Heart left ventricle (tissue), 16 donors: ENCODE measurements at regions not wholly inside any gene's neighbourhood (a gene's known extent, or its start where the extent isn't known, plus 50 kb on each side); places are given as distances from the start of the nearest gene placed in this dataset.

Experiments
- ATAC-seq, 4 donors: fragments of 200-7000 bp; cut with Tn5 transposase; one replicate each; pipeline ENCODE4 v1.9.1; 2020 to 2022; ENCODE audit warnings: moderate library complexity in 4 of 4, mild to moderate bottlenecking in 3 of 4, moderate number of reproducible peaks in 1 of 4
- DNase-seq, 5 donors: peaks; one replicate each; pipeline ENCODE4 v3.0.0-alpha.2; 2020
- H3K27ac ChIP-seq, 12 donors: fragments of 200-600 bp; sonication (generic) in 4 of 12; one replicate each; pipeline versions ENCODE4 v1.5.0 to v1.8.0; 2016 to 2022; ENCODE audit warnings: mild to moderate bottlenecking in 2 of 12
- H3K27me3 ChIP-seq, 9 donors: fragments of 200-600 bp; sonication (generic) in 2 of 9; one replicate each; pipeline versions ENCODE4 v1.5.1 to v1.8.0; 2016 to 2022; ENCODE audit warnings: mild to moderate bottlenecking in 3 of 9
- H3K36me3 ChIP-seq, 9 donors: fragments of 200-600 bp; sonication (generic) in 2 of 9; one replicate each; pipeline versions ENCODE4 v1.5.0 to v1.8.0; 2018 to 2022; ENCODE audit warnings: mild to moderate bottlenecking in 2 of 9
- H3K4me1 ChIP-seq, 12 donors: fragments of 200-600 bp; sonication (generic) in 4 of 12; one replicate each; pipeline versions ENCODE4 v1.5.0 to v1.8.0; 2016 to 2022; ENCODE audit warnings: mild to moderate bottlenecking in 3 of 12
- H3K4me3 ChIP-seq, 12 donors: fragments of 200-600 bp; sonication (generic) in 4 of 12; one replicate each; pipeline versions ENCODE4 v1.5.0 to v1.8.0; 2017 to 2022; ENCODE audit warnings: mild to moderate bottlenecking in 9 of 12, moderate library complexity in 4 of 12
- H3K9me3 ChIP-seq, 12 donors: fragments of 200-600 bp; sonication (generic) in 4 of 12; one replicate each; pipeline versions ENCODE4 v1.5.0 to v1.8.0; 2016 to 2022; ENCODE audit warnings: mild to moderate bottlenecking in 1 of 12
- POLR2A ChIP-seq, 2 donors: fragments of 450-650 bp; IDR thresholded peaks; one replicate each; pipeline ENCODE4 v1.6.1; 2017; ENCODE audit warnings: antibody characterized with exemption in 2 of 2, mild to moderate bottlenecking in 2 of 2, moderate library complexity in 2 of 2
- WGBS, 4 donors: extraction: QIAGEN DNeasy Blood & Tissue Kit in 2 of 4; methylation state at CpG; one replicate each; pipeline versions ENCODE4 v1.1.5 to v1.1.7; 2013 to 2018; 5-methylcytosine and 5-hydroxymethylcytosine counted together
- intact Hi-C, 10 donors: fragments of 100-400 bp; cut with DNase I; formaldehyde crosslinking; loops; one replicate each; pipeline versions ENCODE4 v1.11.1 to v1.14.2; 2022
- TF ChIP-seq, protein P1 (sequence below), 12 donors: fragments of 200-600 bp; sonication (generic) in 4 of 12; IDR thresholded peaks; one replicate each; pipeline versions ENCODE4 v1.5.0 to v1.8.0; 2018 to 2022; ENCODE audit warnings: antibody characterized with exemption in 12 of 12, mild to moderate bottlenecking in 5 of 12
- donor health status: ischemic (EF 13 %, LVEDD 7.1; RV severe dilation, severe dysfunction).
- donor health status: healthy with polysubstance abuse.
- donor health status: DM: no; HTN: yes; CAD: no.
- donor health status: DM: no; HTN: no; CAD: no.
- donor health status: ischemic (EF 25% LVEDD 6.9; RV normal size, moderate dysfunction).
- donor health status: ischemic (EF 25% LVEDD 5.7; RV mildly dilated, moderate dysfunction).
- donor health status: healthy.
- donor health status: DM: yes; HTN: yes; CAD: no.
- donor health status: ischemic (EF 35%, LVEDD 5.7; RV mildly dilated, moderate dysfunction).
- donor health status: nonischemic (EF 11% LVEDD 7.7; RV severe dilation, severe dysfunction).
- donor health status: DM: yes; HTN: yes; CAD: no.
- donor health status: PGD.
- donor health status: ischemic (EF 29% LVEDD 5.4; RV normal size, mild dysfunction).
- donor health status: nonischemic (EF 23%, LVEDD 6.1; RV moderate dilation, normal function).

DNA sequence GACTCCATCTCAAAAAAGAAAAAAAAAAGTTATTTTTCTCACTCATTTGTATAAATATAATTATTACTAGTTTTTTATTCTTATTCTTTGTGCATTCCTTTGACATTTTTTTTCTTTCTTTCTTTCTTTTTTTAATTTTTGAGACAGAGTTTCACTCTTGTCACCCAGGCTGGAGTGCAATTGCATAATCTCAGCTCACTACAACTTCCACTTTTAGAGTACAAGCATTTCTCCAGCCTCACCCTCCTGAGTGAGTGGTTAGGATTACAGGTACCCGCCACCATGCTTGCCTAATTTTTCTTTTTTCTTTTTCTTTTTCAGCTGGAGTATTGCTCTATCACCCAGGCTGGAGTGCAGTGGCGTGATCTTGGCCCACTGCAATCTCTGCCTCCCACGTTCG, 51.4 kb upstream of the JARID2 start:
- Histone ChIP-seq H3K27me3 (no peaks in the 10 kb centered on the region), H3K9me3 (no peaks in the 10 kb centered on the region), H3K27ac (no peak overlapping the region), H3K4me1 (no peaks in the 10 kb centered on the region), H3K36me3 (no peaks in the 10 kb centered on the region), H3K4me3 (no peak overlapping the region)
- TF ChIP-seq POLR2A (IDR thresholded peaks at IDR 0.05), result no peak
- TF ChIP-seq, protein P1, sequence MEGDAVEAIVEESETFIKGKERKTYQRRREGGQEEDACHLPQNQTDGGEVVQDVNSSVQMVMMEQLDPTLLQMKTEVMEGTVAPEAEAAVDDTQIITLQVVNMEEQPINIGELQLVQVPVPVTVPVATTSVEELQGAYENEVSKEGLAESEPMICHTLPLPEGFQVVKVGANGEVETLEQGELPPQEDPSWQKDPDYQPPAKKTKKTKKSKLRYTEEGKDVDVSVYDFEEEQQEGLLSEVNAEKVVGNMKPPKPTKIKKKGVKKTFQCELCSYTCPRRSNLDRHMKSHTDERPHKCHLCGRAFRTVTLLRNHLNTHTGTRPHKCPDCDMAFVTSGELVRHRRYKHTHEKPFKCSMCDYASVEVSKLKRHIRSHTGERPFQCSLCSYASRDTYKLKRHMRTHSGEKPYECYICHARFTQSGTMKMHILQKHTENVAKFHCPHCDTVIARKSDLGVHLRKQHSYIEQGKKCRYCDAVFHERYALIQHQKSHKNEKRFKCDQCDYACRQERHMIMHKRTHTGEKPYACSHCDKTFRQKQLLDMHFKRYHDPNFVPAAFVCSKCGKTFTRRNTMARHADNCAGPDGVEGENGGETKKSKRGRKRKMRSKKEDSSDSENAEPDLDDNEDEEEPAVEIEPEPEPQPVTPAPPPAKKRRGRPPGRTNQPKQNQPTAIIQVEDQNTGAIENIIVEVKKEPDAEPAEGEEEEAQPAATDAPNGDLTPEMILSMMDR (IDR thresholded peaks at IDR 0.05), result no peak
- ATAC-seq (no peak), DNase-seq (no peak)
- intact Hi-C loops, result no loop called here
- WGBS, 4 donors, result 93 to 96% (median 95%) methylated on average over 4 of the region's 4 CpGs
